CD4-positive, alpha-beta T cell treated with Interleukin-17A for 4 hours (primary cell): ENCODE measurements at regions not wholly inside any gene's neighbourhood (a gene's known extent, or its start where the extent isn't known, plus 50 kb on each side); places are given as distances from the start of the nearest gene placed in this dataset.

Source experiments
- DNase-seq: peaks from one replicate; pipeline ENCODE4 v3.0.0-alpha.2; 2020; ENCODE audit warnings: mixed read lengths

DNA sequence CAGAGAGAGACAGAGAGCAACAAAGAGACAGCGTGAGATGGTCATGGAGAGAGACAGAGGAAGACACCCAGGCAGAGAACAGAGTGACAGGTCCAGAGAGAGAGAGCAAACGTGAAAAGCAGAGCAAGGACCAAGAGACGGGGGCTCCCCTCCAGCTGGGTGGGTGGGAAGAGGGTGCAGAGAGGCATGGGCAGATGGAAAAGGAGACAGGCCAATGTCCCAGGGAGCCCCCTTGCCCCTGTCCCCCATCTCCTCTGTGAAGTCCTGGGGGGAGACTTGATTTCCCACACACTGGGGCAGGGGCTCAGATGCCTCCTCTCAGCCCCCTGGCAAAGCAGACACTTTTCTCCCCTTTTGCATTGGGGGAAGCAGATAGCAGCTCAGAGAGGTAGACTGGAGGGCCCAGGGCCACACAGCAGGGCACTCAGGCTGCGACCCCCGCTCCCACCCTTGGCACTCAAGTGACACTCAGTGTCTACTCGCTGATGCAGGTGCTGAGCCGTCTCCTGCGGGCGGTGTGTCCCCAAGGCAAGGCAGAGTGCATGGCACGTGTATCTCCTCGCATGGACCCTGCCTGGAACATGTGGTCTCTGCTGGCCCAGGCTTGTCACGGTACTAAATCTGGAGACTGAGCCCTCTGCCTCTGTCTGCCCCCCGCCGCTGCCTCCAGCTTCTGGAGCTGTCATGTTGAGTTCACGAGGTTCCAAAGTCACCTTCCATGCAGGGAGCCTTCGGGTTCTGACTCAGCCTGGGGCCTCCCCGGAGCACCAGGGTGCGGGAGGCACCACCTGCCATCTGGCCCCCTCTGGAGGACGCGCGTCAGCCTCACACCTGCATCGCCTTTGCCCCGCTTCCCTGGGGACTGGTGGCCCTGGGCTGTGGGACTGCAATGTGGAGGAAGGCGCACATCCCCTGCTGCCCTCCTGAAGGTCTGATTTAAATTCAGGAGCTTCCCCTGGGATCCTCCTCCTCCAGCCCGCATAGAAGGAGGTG is 215.9 kb upstream of the GSE1 start:
- no peak for DNase-seq

DNA sequence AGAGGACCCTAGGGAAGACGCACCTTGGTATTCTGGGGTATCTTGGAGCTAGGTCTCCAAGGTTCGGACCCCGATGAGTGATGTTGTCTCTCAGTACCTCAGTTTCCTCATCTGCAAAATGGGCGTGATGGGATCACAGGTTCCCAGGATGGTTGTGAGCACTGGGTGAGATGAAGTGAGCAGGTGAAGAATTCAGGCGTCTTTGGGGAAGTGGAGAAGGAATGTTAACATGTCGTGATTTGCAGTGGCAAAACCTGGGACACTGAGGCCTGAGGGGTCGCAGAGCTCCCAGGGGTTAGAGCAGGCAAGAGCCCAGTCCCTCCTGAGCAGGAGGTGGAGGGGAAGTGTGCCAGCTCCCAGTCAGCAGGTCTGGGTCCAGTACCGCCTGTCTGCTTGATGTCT is 215.1 kb upstream of the GSE1 start:
- DNase-seq: no peak

DNA sequence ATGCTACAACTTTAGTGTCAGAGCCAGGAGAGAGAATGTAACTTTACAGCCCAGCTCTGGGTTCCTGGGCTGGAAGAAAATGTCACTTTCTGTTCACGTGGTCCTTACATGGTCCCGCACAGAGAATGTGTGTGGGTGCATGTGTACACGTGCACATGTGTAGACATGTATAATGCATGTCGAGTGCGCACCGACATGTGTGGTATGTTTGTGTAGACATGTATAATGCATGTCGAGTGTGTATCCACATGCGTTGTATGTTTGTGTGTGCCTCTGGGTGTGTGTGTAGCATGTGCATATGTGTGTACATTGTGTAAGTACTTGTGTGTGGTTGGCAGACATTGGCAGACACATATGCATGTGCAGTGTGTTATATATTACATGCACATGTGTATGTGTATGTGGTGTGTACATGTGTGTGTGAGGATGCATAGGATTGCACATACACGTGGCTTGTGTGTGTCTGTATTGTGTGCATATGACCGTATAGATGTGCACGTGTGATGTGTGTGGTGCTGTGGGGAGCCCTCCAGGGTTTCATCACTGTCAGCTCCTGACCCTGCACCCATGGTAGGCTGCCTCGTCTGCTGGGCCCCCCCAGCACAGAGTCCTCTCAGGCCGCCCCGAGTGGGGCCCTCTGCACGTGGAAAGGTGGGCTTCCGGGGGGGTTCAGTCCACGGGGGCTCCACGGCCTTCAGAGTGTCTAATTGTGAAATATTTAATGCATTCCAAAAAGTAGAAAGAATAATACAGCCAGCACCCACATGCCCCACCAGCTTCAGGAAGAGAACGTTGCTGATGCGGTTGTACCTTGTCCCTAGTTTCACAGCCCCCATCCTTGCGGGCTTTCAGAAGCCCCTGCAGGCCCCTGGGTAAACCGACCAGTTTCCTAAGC is 214.2 kb upstream of the GSE1 start:
- DNase-seq: no peak

GRCh38 chr16:85399583-85400284 is 213.4 kb upstream of the GSE1 start:
- no peak for DNase-seq

GRCh38 chr16:85400305-85401205 is 212.6 kb upstream of the GSE1 start:
- no peak for DNase-seq

DNA sequence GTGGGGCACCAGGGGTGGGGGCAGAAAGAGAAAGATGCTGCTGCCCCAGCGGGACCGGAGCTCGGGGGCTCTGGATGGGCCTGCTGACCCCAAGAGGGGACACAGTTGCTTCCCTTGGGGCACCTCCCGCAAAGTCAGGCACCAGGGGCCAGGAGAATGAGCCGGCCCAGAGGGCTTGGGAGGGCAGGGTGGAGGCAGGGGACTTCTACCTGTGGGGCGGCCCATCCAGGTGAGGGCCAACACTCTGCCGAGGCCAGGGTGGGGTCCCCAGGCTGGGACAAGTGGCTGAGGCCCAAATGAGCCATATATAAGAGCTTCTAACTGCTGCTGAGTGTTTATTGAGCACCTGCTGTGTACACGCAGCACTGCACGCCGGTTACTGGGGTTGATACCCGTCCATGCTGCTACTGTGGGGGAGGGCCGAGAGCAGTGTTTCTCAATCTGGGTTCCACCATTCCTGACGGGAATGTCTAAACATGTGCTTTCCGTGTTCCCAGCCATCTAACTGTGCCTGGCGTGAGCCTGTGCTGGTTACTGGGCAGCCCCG is 211.7 kb upstream of the GSE1 start:
- no peak for DNase-seq

DNA sequence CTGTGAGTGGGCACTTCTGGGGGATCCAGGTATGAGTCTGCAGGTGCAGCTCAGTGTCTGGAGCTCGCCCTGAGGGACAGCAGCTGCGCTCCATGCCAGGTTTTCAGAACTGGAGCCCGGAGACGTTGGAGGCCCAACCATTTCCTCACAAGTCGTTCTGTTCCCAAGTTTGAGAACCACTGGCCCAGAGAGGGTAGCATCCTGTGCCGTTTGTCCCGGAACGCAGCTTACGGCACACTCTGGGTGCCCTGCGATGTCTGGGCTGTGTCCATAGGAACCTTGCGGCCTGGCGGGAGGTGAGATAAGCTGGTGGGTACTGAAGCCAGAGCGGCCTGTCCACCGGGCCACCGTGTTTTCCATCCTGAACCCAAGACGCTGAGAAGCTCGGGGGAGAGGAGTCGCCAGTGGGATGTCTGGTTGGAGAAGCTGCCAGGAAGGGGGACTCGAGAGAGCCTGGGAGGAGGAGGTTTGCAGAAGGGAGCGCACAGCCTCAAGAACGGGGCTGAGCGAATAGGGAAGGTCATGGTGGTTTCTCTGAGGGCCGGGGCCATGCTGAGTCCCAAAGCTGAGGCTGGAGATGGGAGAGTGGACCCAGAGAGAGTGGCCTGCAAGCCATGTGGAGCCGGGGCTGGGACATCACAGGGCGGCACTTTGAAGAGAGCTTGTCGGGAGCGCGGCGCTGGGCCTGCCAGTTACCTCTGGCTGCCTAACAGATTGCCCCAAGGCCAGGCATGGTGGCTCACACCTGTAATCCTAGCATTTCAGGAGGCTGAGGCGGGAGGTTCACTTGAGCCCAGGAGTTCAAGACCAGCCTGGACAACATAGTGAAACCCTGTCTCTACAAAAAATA is 211.0 kb upstream of the GSE1 start:
- DNase-seq: no peak

DNA sequence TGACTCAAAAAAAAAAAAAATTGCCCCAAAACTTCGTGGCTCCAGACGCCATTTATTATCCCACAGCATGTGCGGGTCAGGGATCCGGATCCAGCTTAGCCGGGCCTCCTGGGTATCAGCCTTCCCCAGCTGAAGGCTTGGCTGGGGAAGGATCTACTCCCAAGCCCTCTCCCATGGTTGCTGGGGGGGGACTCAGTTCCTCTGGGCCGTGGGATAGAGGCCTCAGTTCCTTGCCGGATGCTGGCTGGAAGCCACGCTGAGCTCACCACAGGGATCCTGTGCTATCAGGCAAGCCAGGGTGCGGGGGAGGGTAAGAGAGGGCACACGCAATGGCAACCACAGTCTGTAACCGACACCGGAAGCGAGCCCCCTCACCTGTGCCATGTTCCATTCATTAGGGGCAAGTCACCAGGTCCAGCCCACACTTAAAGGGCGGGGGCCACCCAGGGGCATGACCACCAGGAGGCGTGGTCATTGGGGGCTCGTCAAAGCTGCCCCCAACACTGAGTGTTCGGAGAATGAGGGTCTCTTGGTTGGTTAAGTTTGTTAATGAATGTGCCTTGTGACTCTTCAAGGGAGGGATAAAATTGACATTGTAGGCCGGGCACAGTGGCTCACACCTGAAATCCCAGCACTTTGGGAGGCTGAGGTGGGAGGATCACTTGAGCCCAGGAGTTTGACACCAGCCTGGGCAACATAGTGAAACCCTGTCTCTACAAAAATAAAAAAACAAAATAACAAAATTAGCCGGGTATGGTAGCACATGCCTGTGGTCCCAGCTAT is 210.0 kb upstream of the GSE1 start:
- no peak for DNase-seq

- no peak for DNase-seq
These were observed 209.4 kb upstream of the GSE1 start for GRCh38 chr16:85403693-85404092.

DNA sequence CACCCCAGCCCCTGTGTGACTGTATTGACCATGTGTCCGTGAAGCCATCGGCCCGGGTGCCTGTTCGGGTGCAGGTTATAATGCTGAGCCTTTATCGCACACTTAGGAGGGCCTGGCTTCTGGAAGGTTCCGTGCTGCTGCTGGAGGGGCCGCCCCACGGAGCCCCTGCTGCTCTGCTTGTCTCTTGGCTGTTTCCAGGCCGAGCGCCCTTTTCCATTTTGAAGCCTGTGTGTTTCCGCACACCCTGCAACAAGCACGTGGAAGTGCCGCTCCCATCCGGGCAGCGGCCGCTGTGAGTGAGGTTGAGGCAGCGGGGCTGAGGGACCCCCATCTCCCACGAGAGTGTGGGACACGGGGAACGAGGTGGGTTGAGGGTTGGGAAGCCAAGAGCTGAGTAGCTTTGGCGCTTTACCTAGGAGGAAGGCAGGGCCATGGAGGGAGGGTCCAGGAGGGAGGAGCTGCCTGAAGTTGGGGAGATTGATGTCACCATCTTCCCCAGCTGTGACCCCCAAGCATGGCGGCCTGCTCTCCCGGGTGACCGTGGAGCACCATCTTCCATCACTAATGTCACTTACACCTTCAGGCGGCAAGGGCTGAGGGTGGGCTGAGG is 200.1 kb upstream of the GSE1 start:
- DNase-seq: no peak

DNA sequence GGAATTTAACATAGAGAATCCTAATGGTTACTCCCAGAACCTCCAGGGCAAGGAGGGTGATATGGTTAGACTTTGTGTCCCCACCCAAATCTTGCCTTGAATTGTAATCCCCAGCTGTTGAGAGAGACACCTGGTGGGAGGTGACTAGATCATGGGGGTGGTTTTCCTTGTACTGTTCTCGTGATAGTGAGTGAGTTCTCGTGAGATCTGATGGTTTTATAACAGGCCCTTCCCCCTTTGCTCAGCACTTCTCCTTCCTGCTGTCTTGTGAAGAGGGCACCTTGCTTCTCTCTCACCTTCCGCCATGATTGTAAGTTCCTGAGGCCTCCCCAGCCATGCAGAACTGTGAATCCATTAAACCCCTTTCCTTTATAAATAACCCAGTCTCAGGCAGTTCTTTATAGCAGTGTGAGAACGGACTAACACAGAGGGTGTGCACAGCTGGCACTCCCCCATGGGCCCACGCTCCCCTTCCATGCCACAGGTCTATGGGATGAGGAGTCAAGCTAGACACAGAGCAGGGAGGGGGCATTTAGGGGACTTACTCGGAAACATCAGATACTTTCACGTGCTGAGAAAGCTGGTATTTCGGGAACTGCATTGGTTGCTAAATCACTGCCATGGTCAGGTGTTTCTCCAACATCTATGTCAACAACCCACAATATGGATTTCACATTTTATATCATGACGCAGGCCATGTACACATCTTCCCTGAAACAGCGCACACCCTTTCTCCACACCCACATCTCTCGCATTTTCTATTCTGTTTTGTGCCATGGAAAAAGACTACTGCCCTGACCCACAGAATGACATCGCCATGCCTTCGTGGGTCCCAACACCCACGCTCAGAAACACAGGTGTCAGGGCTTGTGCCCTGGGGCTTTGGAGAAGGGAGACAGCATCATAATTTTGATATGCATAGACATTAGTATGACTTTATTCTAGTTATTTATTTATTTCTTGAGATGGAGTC is 199.1 kb upstream of the GSE1 start:
- DNase-seq: no peak

DNA sequence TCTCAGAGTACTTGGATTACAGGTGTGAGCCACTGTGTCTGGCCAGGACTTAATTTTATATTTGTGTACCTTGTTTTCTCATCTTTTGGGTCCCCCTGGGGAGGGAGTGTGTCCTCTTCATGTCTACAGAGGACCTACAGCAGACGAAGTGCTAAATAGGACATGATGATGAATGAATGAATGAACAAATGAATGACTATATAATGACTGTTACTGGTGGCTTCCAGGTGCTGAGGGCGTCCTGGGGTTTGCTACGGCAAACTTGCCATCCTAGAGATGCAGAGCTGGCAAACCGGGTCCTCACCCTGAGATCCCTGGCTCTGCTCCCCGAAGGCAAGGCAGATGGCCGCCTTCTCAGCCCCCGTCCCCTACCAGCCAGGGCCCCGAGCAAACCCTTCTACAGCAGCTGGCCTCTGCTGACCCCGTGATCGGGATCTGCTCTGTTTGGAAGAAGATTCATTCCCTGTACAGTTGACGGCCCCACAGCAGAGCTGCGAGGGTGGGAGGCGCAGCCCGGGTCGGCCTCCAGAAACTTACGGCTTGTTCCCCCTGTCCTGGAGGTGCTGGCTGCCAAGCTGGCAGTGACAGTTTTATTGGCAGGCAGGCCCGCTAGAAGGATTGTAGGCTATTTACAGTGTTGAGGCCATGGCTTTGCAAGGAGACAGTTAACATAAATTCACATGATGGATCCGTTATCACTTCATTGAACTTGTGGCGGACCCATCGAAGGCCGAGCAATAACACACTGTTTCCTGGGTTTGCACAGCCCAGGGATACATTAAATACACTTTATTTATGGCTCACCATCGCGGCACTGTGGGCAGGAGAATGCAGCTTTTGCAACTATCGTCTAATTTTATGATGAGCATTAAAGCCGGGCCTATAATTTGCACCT is 197.7 kb upstream of the GSE1 start:
- no peak for DNase-seq

DNA sequence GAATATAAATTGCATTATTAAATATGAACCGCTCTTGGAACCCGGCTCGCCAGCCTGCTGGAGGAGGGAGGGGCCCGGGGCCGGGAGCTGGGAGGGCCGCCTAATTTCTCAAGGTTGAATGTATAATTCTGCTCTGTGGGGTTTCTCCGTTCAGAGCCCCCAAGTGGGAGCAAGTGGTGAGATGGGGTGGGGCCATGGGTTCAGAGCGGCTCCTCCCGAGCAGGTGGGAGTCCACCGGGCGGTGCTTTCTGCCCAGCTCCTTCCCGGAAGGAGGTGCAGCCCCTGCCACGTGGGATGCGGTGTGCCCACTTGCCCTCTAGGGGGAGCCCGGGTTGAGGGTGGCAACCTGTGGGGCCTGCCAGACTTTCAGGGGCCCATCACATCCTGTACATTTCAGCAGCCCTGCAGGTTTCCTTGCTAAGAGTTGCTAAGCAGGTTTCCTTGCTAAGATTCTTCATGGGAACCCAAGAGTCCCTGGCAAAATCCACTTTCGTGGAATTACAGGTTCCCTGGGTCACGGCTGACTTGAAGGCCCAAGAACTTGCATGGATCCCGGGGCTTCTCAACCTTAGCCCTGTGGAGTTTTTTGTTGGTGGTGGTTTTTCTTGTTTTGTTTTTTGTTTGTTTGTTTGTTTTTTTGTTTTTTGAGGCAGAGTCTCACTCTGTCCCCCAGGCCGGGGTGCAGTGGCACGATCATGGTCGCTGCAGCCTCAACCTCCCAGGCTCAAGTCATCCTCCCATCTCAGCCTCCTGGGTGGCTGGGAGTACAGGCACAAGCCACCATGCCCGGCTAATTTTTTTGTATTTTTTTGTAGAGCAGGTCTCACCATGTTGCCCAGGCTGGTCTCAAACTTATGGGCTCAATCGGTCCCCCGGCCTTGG is 196.7 kb upstream of the GSE1 start:
- DNase-seq: peak; percentile 80

GRCh38 chr16:85417156-85417860 is 195.8 kb upstream of the GSE1 start:
- no peak for DNase-seq

- no peak for DNase-seq
These were observed 194.1 kb upstream of the GSE1 start for GRCh38 chr16:85418978-85419491.
